ENCODE measurements at regions not wholly inside any gene's neighbourhood (a gene's known extent, or its start where the extent isn't known, plus 50 kb on each side); places are given as distances from the start of the nearest gene placed in this dataset.
A peak's percentile ranks its signal among the peaks of the same experiment; 100 is the strongest.

DNA sequence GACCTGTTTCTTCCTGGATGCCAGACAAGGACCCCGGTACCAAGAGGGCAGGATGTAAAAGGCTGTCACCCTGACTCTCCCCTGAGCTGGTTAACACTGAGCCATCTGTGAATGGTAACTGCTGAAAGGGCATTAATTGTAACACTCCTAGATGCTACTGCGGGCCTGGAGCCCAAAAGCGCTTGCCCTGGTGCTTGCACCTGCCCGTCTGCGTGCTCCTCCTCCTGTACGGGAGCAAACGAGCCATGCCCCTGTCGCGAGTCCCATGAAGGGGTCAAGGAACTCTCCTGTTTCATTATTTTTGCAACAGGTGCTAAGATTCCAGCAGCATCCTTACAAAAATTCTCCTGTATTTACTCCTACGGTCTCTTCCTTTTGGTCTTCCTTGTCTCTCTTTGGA is 140.0 kb upstream of the LAMA2 start:
- no peak overlapping the region for H3K27ac ChIP-seq
- POLR2A ChIA-PET (ENCODE audit: low non-redundant PET): no interaction called here
- TF ChIP-seq, protein P1, sequence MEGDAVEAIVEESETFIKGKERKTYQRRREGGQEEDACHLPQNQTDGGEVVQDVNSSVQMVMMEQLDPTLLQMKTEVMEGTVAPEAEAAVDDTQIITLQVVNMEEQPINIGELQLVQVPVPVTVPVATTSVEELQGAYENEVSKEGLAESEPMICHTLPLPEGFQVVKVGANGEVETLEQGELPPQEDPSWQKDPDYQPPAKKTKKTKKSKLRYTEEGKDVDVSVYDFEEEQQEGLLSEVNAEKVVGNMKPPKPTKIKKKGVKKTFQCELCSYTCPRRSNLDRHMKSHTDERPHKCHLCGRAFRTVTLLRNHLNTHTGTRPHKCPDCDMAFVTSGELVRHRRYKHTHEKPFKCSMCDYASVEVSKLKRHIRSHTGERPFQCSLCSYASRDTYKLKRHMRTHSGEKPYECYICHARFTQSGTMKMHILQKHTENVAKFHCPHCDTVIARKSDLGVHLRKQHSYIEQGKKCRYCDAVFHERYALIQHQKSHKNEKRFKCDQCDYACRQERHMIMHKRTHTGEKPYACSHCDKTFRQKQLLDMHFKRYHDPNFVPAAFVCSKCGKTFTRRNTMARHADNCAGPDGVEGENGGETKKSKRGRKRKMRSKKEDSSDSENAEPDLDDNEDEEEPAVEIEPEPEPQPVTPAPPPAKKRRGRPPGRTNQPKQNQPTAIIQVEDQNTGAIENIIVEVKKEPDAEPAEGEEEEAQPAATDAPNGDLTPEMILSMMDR (conservative IDR thresholded peaks at IDR 0.05; ENCODE audit: low read depth): no peak
- no peak for DNase-seq (ENCODE audit: low spot score)
- CTCF ChIA-PET: no interaction called here

DNA sequence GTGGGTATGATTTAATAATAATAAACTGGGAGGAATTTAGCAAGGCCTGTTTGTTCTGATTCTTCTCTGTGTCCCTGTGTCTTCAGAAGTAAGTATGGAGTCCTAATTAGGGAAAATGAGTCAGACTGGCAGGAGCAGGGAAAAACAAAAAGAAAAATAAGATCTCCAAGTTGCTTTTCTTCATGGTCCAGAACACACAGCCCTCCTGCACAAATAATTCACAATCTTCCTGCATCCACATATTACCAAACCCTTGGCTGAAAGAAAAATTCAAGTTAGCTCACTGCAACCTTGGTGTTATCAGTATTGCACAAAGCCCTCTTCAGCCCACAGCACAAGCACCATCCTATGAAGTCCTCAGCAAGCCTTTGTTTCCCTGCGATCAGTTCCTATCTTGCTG is 142.0 kb upstream of the LAMA2 start:
- no peak for DNase-seq (ENCODE audit: low spot score)
- POLR2A ChIA-PET (ENCODE audit: low non-redundant PET): no interaction called here
- TF ChIP-seq, protein P1 (conservative IDR thresholded peaks at IDR 0.05; ENCODE audit: low read depth): no peak
- H3K27ac ChIP-seq: no peak overlapping the region
- CTCF ChIA-PET: no interaction called here

DNA sequence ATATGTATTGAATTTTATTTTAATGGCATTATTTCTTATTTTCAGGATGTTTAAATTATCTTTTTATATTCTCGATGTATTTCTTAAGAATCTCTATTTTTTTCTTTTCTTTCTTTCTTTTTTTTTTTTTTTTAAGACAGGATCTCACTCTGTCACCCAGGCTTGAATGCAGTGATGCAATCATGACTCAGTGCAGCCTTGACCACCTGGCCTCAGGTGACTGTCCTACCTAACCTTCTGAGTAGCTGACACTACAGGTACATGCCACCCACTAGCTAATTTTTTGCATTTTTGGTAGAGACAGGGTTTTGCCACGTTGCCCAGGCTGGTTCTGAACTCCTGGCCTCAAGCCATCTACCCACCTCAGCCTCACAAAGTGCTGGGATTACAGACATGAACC is 143.8 kb upstream of the LAMA2 start:
- ChIA-PET CTCF (interaction anchor here (0.7 kb wide), 1 partner anchor 223 kb away, joined by 3 read pairs; no protein-coding TSS in a partner anchor), POLR2A (ENCODE audit: low non-redundant PET) (no interaction called here)
- no peak overlapping the region for H3K27ac ChIP-seq
- TF ChIP-seq, protein P1 (conservative IDR thresholded peaks at IDR 0.05; ENCODE audit: low read depth): no peak
- DNase-seq (ENCODE audit: low spot score): no peak

DNA sequence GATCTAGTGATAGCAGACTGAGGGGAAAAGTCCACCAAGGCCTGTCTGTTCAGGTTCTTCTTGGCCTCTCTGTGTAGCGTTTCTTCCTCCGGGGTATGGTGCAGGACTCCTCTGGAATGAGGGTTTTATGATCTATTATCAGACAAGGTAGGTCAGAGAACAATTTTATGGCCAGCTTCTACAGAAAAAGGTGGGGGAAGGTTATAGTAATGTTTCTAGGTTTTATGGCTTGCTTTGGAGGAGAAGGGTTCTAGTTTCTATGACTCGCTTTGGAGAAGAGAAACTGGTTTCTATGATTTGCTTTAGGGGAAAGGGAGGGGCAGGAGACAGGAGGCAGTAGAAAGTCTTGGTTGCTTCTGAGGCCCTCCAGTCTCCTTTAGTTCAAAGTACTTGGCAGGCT is 144.8 kb upstream of the LAMA2 start:
- no peak for DNase-seq (ENCODE audit: low spot score)
- TF ChIP-seq, protein P1 (conservative IDR thresholded peaks at IDR 0.05; ENCODE audit: low read depth): no peak

DNA sequence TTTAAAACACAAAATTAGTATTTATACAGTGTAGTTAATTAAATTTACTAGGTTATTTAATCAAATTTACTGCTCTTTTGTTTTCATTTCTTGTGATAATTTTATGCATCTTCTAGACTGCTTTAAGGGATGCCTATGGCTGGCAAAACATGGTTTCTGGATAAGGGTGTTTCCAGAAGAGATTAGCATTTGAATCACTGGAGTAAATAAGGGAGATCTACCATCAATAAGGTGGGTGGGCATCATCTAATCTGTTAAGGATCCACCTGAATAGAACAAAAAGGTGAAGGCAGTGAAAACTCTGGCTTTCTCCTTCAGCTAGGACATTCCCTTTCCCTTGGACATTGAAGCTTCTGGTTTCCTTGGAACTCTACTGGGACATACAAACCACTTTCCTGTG is 146.2 kb upstream of the LAMA2 start:
- CTCF ChIA-PET: interaction anchor here (0.8 kb wide), 1 partner anchor 11 kb away, joined by 4 read pairs; no protein-coding TSS in a partner anchor
- H3K27ac ChIP-seq: no peak overlapping the region
- DNase-seq (ENCODE audit: low spot score): no peak
- TF ChIP-seq, protein P1 (conservative IDR thresholded peaks at IDR 0.05; ENCODE audit: low read depth): no peak
- POLR2A ChIA-PET (ENCODE audit: low non-redundant PET): no interaction called here

More for the DNA sequence above, 144.8 kb upstream of the LAMA2 start:
- CTCF ChIA-PET: interaction anchor here (0.6 to 0.9 kb wide), 2 partner anchors 299 to 660 kb away, joined by 3 read pairs; no protein-coding TSS in a partner anchor
- no peak overlapping the region for H3K27ac ChIP-seq
- POLR2A ChIA-PET (ENCODE audit: low non-redundant PET): no interaction called here

DNA sequence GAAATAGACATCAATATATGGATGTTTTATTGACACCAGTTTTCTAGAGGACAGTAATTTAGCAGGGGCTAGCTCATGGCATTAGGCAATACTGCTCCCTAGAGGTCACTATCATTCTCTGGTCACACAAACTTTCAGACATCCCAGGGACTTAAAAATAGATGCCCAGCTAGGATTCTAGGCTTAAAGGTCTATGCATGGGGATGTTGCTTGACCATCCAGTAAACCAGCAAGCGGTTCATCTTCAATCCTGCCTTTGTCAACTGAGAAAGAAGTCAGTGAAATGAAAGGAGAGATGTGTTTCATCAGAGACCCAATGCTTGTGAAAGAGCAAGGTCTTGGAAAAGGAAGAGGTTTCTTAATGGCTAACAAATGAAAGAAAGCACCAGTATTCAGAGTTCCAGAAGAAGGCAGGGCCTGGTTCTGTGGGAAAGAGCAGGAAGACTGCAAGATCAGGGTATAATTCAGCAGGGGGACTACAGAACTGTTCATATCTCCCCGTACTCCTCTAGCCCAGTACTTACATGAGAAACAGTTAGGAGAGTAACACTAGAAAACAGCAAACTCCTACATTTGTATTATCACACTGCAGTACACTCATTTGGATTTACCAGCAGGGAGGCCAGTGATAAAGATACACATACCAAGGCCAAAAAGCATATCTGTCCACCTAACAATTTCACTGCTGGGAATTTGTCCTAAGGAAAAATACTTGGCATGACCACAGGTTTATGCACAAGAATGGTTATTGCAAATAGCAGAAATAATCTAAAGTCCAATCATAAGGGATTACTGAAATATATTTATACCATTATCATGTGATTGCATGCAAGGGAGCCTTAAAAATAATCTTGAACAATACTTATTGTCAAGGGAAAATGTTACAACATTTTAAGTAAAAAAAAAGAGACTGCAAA is 151.4 kb upstream of the LAMA2 start:
- DNase-seq (ENCODE audit: low spot score): peak; percentile 48
- no peak overlapping the region for H3K27ac ChIP-seq
- ChIA-PET POLR2A (ENCODE audit: low non-redundant PET) (no interaction called here), CTCF (interaction anchor here (0.5 to 1.9 kb wide), 13 partner anchors 76 to 1348 kb away, joined by 3 to 8 read pairs (median 4); no protein-coding TSS in a partner anchor)
- TF ChIP-seq, protein P1 (conservative IDR thresholded peaks at IDR 0.05; ENCODE audit: low read depth): peak; percentile 78

Measured in RWPE1 (cell line).